HG02885 (cell line): ENCODE measurements at regions not wholly inside any gene's neighbourhood (a gene's known extent, or its start where the extent isn't known, plus 50 kb on each side); places are given as distances from the start of the nearest gene placed in this dataset.
"Not testable (repeated sequence)": the region's sequence is repeated elsewhere in the genome, so short reads cannot be mapped to it uniquely, and the experiment has no call there.

Source experiments
- ATAC-seq: cut with Tn5 transposase; IDR thresholded peaks from one replicate; pipeline ENCODE4 v1.9.1; 2021; ENCODE audit warnings: mild to moderate bottlenecking; ENCODE audit not compliant: unreplicated experiment, poor library complexity

DNA sequence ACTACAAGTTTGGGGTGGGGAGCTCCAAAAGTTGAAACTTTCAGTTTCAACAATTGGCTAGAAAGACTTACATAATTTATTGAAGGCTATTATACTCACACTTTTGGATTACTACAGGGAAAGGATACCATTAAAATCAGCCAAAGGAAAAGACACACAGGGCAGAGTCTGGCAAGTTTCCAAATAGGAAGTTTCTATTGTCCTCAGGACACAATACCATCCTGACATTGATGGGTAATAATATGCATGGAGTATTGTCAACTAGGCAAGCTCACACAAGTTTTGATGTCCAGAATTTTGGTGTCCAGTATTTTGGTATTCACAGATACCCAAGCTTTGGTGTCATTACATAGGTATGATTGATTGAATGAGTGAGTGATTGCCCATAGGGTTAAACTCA, 872.6 kb upstream of the SORCS1 start:
- no peak for ATAC-seq

GRCh38 chr10:108036265-108036664, 871.8 kb upstream of the SORCS1 start:
- no peak for ATAC-seq

- ATAC-seq = no peak
Observed at GRCh38 chr10:108034829-108035228, 870.3 kb upstream of the SORCS1 start.

DNA sequence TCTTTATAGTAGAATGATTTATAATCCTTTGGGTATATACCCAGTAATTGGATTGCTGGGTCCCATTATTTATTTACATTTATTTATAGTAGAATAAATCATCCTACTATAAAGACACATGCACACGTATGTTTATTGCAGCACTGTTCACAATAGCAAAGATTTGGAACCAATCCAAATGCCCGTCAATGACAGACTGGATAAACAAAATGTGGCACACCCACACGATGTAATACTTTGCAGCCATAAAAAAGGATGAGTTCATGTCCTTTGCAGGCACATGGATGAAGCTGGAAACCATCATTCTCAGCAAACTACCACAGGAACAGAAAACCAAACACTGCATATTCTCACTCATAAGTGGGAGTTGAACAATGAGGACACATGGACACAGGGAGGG, 869.0 kb upstream of the SORCS1 start:
- ATAC-seq = not testable (repeated sequence)

GRCh38 chr10:108031505-108031904, 867.0 kb upstream of the SORCS1 start:
- ATAC-seq = no peak

- ATAC-seq = peak; percentile 71
Observed at GRCh38 chr10:108014902-108015177, 850.3 kb upstream of the SORCS1 start.

DNA sequence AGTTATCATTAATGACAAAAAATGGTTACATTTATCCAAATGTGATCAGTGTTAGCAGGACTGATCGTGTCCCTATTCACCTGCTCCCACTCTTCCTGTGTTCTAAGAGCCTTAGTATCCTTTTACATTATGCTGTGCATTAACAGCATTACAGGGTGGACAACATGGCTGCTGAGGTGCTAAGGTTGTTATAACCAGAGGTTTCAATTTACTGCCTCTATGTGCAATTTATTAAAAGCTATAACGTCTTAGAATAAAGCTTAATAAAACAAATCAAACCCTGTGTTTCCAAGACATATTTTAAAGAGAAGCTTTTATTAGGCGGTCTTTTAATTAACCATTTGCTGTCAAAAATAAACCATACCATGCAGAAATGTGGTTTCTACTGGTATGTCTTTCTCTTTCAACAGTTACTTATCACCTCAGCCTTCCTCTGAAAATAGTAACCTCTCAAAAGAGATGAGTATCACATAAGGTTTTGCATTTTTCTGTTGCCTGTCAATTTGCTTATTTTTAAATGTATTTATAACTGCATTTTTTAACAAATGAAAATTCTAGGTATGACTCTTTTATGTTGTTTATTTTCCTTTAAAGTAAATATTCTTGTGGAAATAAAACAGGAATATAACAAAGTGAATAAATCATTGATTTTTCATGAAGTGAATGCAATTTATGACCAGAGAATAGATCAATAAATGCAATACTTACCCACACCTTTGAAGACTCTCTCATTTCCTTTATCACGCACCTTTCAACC, 849.8 kb upstream of the SORCS1 start:
- ATAC-seq = no peak

DNA sequence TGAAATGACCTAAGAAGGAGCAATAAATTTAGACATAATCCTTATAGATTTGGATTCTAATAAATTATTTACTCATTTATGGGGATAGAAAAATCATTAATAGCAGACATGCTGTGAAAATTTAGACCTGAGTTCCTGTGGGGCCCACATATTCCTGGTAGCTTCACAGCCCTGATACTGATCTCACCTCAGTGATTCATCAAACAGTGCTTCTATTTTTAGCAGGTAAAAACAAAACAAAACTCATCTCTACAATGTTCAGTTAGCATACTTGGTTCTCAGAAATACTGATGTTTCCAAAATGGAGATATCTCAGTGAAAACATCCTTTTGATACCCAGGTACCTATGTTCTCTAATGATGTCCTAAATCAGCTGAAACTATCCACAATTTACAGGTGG, 841.1 kb upstream of the SORCS1 start:
- no peak for ATAC-seq

- no peak for ATAC-seq
Observed at GRCh38 chr10:108003576-108003975, 839.1 kb upstream of the SORCS1 start.

- no peak for ATAC-seq
Observed at GRCh38 chr10:108003061-108003460, 838.6 kb upstream of the SORCS1 start.

GRCh38 chr10:108000365-108000764, 835.9 kb upstream of the SORCS1 start:
- ATAC-seq = no peak

GRCh38 chr10:107994621-107995270, 830.2 kb upstream of the SORCS1 start:
- ATAC-seq = no peak

- ATAC-seq = no peak
Observed at GRCh38 chr10:107986571-107986970, 822.1 kb upstream of the SORCS1 start.

DNA sequence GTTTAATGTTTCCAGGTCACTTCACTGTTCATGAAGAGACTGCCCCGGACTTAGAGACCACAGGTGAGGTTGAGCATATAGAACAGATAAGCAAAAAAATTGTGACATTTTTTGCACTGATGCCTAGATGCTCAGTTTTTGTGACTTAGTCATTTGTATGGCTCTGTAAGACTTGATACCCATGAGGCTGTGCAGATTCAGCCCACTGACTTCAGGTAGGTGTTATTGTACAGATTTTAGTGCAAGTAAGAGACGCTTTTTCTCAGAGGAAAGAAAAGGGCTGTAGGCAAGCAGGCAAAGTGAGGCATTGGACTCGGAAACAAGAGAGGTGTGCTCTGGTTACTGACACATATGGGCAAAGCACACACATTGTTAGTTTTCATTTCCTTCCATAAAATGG, 820.1 kb upstream of the SORCS1 start:
- ATAC-seq = no peak

- no peak for ATAC-seq
Observed at GRCh38 chr10:107984149-107984548, 819.6 kb upstream of the SORCS1 start.

DNA sequence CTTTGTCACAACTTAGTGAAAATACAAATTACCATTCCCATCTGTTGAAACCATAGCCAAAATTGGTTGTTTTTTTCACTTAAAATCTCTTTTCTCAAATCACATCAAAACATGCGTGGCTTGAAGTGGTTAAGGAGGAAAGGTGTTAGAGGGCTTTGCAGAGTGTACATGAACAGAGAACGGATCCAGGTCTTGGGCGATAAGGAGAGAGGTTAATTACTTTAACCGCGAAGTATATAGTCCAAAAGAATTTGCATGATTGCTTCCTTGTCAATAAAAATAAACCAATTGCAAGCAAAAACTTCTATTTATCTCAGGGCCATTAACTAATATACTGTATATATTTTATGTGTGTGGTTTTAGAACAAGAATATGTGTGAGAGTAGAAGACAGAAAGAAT, 813.9 kb upstream of the SORCS1 start:
- no peak for ATAC-seq

DNA sequence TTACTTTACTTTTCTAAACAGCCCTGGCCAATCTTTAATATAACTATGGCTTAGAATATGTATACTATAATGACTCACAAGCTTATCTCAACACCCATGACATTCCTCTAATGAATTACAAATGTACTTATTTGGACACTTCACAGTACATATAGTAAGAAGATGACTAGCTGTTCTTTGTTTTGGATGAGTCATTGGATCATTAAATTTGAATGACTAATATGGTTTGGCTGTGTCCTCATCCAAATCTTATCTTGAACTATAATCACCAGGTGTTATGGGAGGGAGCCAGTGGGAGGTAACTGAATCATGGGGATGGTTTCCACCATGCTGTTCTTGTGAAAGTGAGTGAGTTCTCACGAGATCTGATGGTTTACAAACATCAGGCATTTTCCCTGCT, 807.5 kb upstream of the SORCS1 start:
- ATAC-seq = no peak

GRCh38 chr10:107971411-107971810, 806.9 kb upstream of the SORCS1 start:
- ATAC-seq = no peak

DNA sequence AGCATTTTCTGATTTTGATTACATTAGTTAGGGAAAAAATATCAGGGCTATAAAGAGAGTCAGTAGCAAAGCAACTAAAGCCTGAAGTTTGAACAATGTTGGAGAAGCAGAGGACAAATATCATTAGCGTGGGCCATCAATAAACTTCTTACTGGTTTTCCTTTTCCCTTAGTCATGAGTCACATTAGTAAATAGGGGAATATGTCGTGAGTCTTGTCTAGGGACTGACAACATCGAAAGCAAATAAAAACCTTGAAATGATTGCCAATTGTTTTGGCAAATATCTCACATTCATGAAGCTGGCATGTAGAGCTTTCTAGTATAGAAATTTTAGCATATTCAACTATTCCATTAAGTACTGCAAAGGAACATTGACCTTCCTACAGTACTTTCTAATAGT, 806.0 kb upstream of the SORCS1 start:
- ATAC-seq = no peak

DNA sequence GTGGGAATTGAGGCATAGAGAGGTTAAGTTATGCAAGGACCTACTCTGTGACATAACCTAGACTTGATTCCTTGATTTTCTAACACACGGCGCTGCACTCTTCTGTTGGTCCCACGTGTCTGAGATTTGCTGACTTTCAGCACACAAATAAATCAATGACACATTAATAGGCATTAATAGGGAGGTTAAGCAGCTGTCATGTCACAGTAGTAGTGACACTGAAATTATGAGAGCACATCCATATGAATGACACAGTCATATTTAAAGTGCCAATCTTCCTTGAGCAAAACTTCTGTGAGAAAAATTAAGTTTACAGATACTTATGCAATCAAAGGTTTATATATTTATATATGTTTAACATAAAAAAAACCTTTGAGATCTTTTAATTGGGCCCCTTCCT, 805.4 kb upstream of the SORCS1 start:
- no peak for ATAC-seq

DNA sequence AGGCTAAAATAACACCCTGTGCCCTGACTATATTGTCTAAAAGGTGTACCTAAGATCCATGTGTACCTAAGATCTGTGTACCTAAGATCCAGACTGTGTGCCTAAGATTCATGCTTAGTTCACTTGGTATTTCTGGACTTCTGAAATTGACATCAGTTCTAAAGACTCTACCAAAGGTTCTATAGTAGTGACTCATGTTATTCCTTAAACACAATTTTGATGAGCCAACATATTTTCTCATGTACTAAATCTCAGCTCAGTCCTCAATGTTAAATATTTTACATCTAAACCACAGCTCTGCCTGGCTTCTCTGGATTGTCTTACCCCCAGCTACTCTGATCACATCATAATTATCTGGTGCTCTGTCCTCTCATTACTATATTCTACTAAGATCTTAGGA, 802.3 kb upstream of the SORCS1 start:
- no peak for ATAC-seq
